ENCODE measurements at regions not wholly inside any gene's neighbourhood (a gene's known extent, or its start where the extent isn't known, plus 50 kb on each side); places are given as distances from the start of the nearest gene placed in this dataset.

GRCh38 chr19:23822735-23823134 is 64.0 kb upstream of the ZNF681 start:
- Histone ChIP-seq H4K20me1 (replicated peaks; ENCODE audit: control insufficient read depth, insufficient read depth, low read length) (no peaks in the 10 kb centered on the region), H3K9ac (ENCODE audit: insufficient read depth in 1 of 2, low read depth in 2 of 2, low read length in 2 of 2) (no peak overlapping the region), H3K4me2 (ENCODE audit: insufficient read depth, low read length) (no peak overlapping the region), H3K9me1 (ENCODE audit: control insufficient read depth, insufficient read depth, low read length) (no peaks in the 10 kb centered on the region), H3K79me2 (ENCODE audit: control insufficient read depth, insufficient read depth, low read length) (no peaks in the 10 kb centered on the region), H3K36me3 (ENCODE audit: control insufficient read depth, insufficient read depth, low read length) (no peaks in the 10 kb centered on the region), H3K4me1 (replicated peaks in 1 of 2; ENCODE audit: control insufficient read depth in 2 of 2, insufficient read depth in 2 of 2, low read length in 2 of 2) (no peaks in the 10 kb centered on the region), H3K27me3 (ENCODE audit: control insufficient read depth in 2 of 2, insufficient read depth in 2 of 2, low read length in 2 of 2) (no peaks in the 10 kb centered on the region), H2AFZ (ENCODE audit: low read depth, low read length) (no peak overlapping the region), H3K9me3 (replicated peaks; ENCODE audit: control insufficient read depth, insufficient read depth, low read depth, low read length) (peaks cover 13% of the 10 kb centered on the region), H3K27ac (ENCODE audit: extremely low read depth, low read depth, low read length) (no peak overlapping the region), H3K4me3 (no peak overlapping the region)
- BruUV-seq (replicated peaks), result no TSS peak
- CTCF ChIA-PET (ENCODE audit: low intra/inter-chr PET ratio), result no interaction called here
- in situ Hi-C loops (cut with MboI) (no loop called here), intact Hi-C loops (cut with micrococcal nuclease) (no loop called here)
- ATAC-seq (no peak), FAIRE-seq (no peak), DNase-seq (ENCODE audit: extremely low read depth in 1 of 4, low spot score in 3 of 4) (no peak)
- POLR2A ChIA-PET, result interaction anchor here (0.6 to 0.9 kb wide), 2 partner anchors 59 to 136 kb away, joined by 3 read pairs; partner anchors contain the start of gene ZNF675
- TF ChIP-seq ZNF740 (CRISPR knock-in tag; IDR thresholded peaks at IDR 0.05) (no peak), ZNF740 (tag; IDR thresholded peaks at IDR 0.05) (no peak), TCF7 (IDR thresholded peaks at IDR 0.05; ENCODE audit: borderline replicate concordance) (no peak), SREBF2 (CRISPR knock-in tag; IDR thresholded peaks at IDR 0.05) (no peak), SMAD1 (IDR thresholded peaks at IDR 0.05; ENCODE audit: low read depth, low read length, partially characterized antibody) (no peak), DIDO1 (tag; IDR thresholded peaks at IDR 0.05; ENCODE audit: low read depth) (no peak), ZNF277 (CRISPR knock-in tag; IDR thresholded peaks at IDR 0.05; ENCODE audit: borderline replicate concordance) (no peak), GTF2E2 (tag; IDR thresholded peaks at IDR 0.05) (no peak), ZBTB43 (CRISPR knock-in tag; IDR thresholded peaks at IDR 0.05) (no peak), CHD2 (IDR thresholded peaks at IDR 0.05; ENCODE audit: low read depth, low read length) (no peak), E2F4 (CRISPR knock-in tag; IDR thresholded peaks at IDR 0.05; ENCODE audit: low read depth) (no peak), NFYB (IDR thresholded peaks at IDR 0.05; ENCODE audit: extremely low read depth, insufficient read length) (no peak), GATAD2B (IDR thresholded peaks at IDR 0.05; ENCODE audit: borderline replicate concordance) (no peak), XRCC5 (IDR thresholded peaks at IDR 0.05; ENCODE audit: low read depth, low read length) (no peak), MTA1 (IDR thresholded peaks at IDR 0.05; ENCODE audit: borderline replicate concordance) (no peak), RAD51 (IDR thresholded peaks at IDR 0.05; ENCODE audit: borderline replicate concordance, low read depth) (no peak), PTBP1 (IDR thresholded peaks at IDR 0.05; ENCODE audit: low read depth, low read length) (no peak), EWSR1 (IDR thresholded peaks at IDR 0.05; ENCODE audit: borderline replicate concordance, low read depth, partially characterized antibody) (no peak)
- WGBS (ENCODE audit: insufficient coverage, low coverage, missing lambda C conversion rate), result 17% methylated on average over 1 of the region's 1 CpG
